ENCODE measurements at regions not wholly inside any gene's neighbourhood (a gene's known extent, or its start where the extent isn't known, plus 50 kb on each side); places are given as distances from the start of the nearest gene placed in this dataset.
A peak's percentile ranks its signal among the peaks of the same experiment; 100 is the strongest.

DNA sequence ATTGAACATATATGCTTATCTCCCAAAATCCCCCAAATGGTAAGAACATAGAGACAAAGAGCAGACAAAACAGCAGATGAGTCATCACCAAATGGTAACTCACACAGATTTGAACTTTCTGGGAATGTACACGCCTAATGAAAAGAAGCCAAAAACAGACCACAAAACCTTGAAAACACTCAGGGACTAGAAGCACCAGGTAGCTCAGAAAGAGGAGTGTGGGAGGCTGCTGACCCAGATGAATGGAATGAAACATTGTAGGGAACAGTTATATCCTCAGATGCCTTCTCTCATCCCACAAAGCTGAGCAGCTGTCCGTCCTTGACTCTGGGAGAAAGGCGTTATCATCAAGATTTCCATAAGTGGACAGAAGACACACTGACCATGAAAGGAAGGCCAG is 307.0 kb upstream of the USP25 start:
- H2BK120ac ChIP-seq (ENCODE audit: low read depth, low read length) = no peak overlapping the region
- no peaks in the 10 kb centered on the region for H3K36me3 ChIP-seq (ENCODE audit: control insufficient read depth, insufficient read depth, low read length)
- no peak overlapping the region for H2BK5ac ChIP-seq (ENCODE audit: low read depth, low read length, poor library complexity, severe bottlenecking)
- H2AFZ ChIP-seq (replicated peaks; ENCODE audit: low read length, poor library complexity) = no peak overlapping the region
- dilution Hi-C loops (cut with HindIII; ENCODE audit: low sequenced_read_pairs, unreplicated experiment) (no loop called here), in situ Hi-C loops (cut with MboI; ENCODE audit: low sequenced_read_pairs) (no loop called here), intact Hi-C loops (cut with micrococcal nuclease) (loop anchor here (5.0 kb wide), 1 partner anchor 990 kb away; no protein-coding TSS in a partner anchor)
- no peak overlapping the region for H2AK5ac ChIP-seq (ENCODE audit: low read depth, low read length)
- H3K4me2 ChIP-seq (ENCODE audit: low read depth, low read length) = no peak overlapping the region
- H3K9me3 ChIP-seq (ENCODE audit: control insufficient read depth, insufficient read depth, low read length) = no peaks in the 10 kb centered on the region
- no peak overlapping the region for H2BK20ac ChIP-seq (ENCODE audit: low read depth, low read length)
- ChIA-PET POLR2A (ENCODE audit: unreplicated experiment) (no interaction called here), CTCF (no interaction called here)
- WGBS, 2 experiments (ENCODE audit: extremely low coverage in 2 of 2, insufficient read length in 1 of 2) = no CpG with 5 or more reads among the region's 3 CpGs
- H4K5ac ChIP-seq (ENCODE audit: low read depth, low read length) = no peak overlapping the region
- H2AK9ac ChIP-seq (replicated peaks; ENCODE audit: low read depth, low read length, poor library complexity) = no peak overlapping the region
- no TSS peak for BruUV-seq (replicated peaks)
- DNase-seq = peak; percentile 2
- H3K4me1 ChIP-seq (ENCODE audit: control insufficient read depth, insufficient read depth, low read length) = no peaks in the 10 kb centered on the region
- no peak overlapping the region for H3K27ac ChIP-seq (ENCODE audit: insufficient read depth, low read length)
- no peak overlapping the region for H2BK15ac ChIP-seq (ENCODE audit: low read depth, low read length)
- TF ChIP-seq POLR2A (IDR thresholded peaks at IDR 0.05; ENCODE audit: low read depth, low read length) (no peak), FOS (IDR thresholded peaks at IDR 0.05; ENCODE audit: low read depth, low read length) (peak; percentile 5; the same call in 1 of the 2 replicates)
- ATAC-seq (ENCODE audit: low read depth) = no peak
- H3K9ac ChIP-seq (ENCODE audit: low read depth, low read length) = no peak overlapping the region
- no peak overlapping the region for H3K18ac ChIP-seq (ENCODE audit: low read depth, low read length)
- H4K8ac ChIP-seq (ENCODE audit: low read depth in 2 of 2, low read length in 2 of 2) = no peak overlapping the region
- H3K27me3 ChIP-seq (ENCODE audit: control insufficient read depth, insufficient read depth, low read length) = no peaks in the 10 kb centered on the region
- H3K14ac ChIP-seq (replicated peaks; ENCODE audit: low read depth, low read length) = no peak overlapping the region
- no peaks in the 10 kb centered on the region for H3K9me1 ChIP-seq (ENCODE audit: insufficient read depth, low read length)
- H3K23ac ChIP-seq (ENCODE audit: low read depth, low read length) = no peak overlapping the region
- no peak overlapping the region for H3K56ac ChIP-seq (ENCODE audit: extremely low read depth, insufficient read depth, low read length)
- no peak overlapping the region for H4K91ac ChIP-seq (ENCODE audit: insufficient read depth, low read depth, low read length)
- no peaks in the 10 kb centered on the region for H3K79me1 ChIP-seq (ENCODE audit: low read depth in 1 of 2, low read length in 2 of 2)
- H3K4ac ChIP-seq (ENCODE audit: low read depth, low read length) = no peak overlapping the region
- H4K20me1 ChIP-seq (ENCODE audit: insufficient read depth, low read length) = no peaks in the 10 kb centered on the region
- H3K4me3 ChIP-seq (ENCODE audit: insufficient read depth, low read depth, low read length) = no peak overlapping the region

Measured in IMR-90 (cell line).